Smooth muscle cell of the brain vasculature (primary cell): ENCODE measurements at regions not wholly inside any gene's neighbourhood (a gene's known extent, or its start where the extent isn't known, plus 50 kb on each side); places are given as distances from the start of the nearest gene placed in this dataset.

Experiments used
- DNase-seq: peaks from one replicate; pipeline ENCODE4 v3.0.0-alpha.2; 2012; ENCODE audit warnings: low read depth, low spot score

GRCh38 chr16:86089334-86089900 lies 190.5 kb downstream of the IRF8 start:
- no peak for DNase-seq

GRCh38 chr16:86089991-86090390 lies 191.0 kb downstream of the IRF8 start:
- no peak for DNase-seq

GRCh38 chr16:86090461-86091170 lies 191.7 kb downstream of the IRF8 start:
- no peak for DNase-seq

GRCh38 chr16:86091976-86092375 lies 193.0 kb downstream of the IRF8 start:
- DNase-seq = no peak

- DNase-seq = no peak
These were observed 193.9 kb downstream of the IRF8 start for GRCh38 chr16:86092586-86093480.

- DNase-seq = no peak
These were observed 195.1 kb downstream of the IRF8 start for GRCh38 chr16:86093801-86094750.

- DNase-seq = no peak
These were observed 196.3 kb downstream of the IRF8 start for GRCh38 chr16:86095131-86095752.

GRCh38 chr16:86095906-86096485 lies 197.0 kb downstream of the IRF8 start:
- DNase-seq = no peak

GRCh38 chr16:86096850-86097249 lies 197.9 kb downstream of the IRF8 start:
- no peak for DNase-seq

- DNase-seq = no peak
These were observed 200.4 kb downstream of the IRF8 start for GRCh38 chr16:86099326-86099725.

- DNase-seq = no peak
These were observed 201.5 kb downstream of the IRF8 start for GRCh38 chr16:86100205-86101136.

- DNase-seq = no peak
These were observed 202.4 kb downstream of the IRF8 start for GRCh38 chr16:86101137-86101896.

GRCh38 chr16:86101897-86102157 lies 202.9 kb downstream of the IRF8 start:
- DNase-seq = no peak

GRCh38 chr16:86103320-86103719 lies 204.4 kb downstream of the IRF8 start:
- DNase-seq = no peak

GRCh38 chr16:86104537-86105048 lies 205.6 kb downstream of the IRF8 start:
- no peak for DNase-seq

- DNase-seq = no peak
These were observed 208.4 kb downstream of the IRF8 start for GRCh38 chr16:86107215-86107825.

- no peak for DNase-seq
These were observed 209.1 kb downstream of the IRF8 start for GRCh38 chr16:86108062-86108461.

- no peak for DNase-seq
These were observed 211.2 kb downstream of the IRF8 start for GRCh38 chr16:86110134-86110533.
